ENCODE measurements at regions not wholly inside any gene's neighbourhood (a gene's known extent, or its start where the extent isn't known, plus 50 kb on each side); places are given as distances from the start of the nearest gene placed in this dataset.

- TF ChIP-seq CREM (IDR thresholded peaks at IDR 0.05; ENCODE audit: low read depth) (no peak), POLR2A (IDR thresholded peaks at IDR 0.05; ENCODE audit: low read depth, low read length) (no peak), CREB1 (IDR thresholded peaks at IDR 0.05; ENCODE audit: low read depth) (no peak)
Observed at GRCh38 chr20:52800734-52801627, 171.2 kb upstream of the TSHZ2 start.

Measured in GM12878 (cell line).